A172 (cell line): ENCODE measurements at regions not wholly inside any gene's neighbourhood (a gene's known extent, or its start where the extent isn't known, plus 50 kb on each side); places are given as distances from the start of the nearest gene placed in this dataset.
"Not testable (repeated sequence)": the region's sequence is repeated elsewhere in the genome, so short reads cannot be mapped to it uniquely, and the experiment has no call there.

Source experiments
- DNase-seq: peaks from one replicate; pipeline ENCODE4 v3.0.0-alpha.2; 2015; ENCODE audit warnings: low spot score

DNA sequence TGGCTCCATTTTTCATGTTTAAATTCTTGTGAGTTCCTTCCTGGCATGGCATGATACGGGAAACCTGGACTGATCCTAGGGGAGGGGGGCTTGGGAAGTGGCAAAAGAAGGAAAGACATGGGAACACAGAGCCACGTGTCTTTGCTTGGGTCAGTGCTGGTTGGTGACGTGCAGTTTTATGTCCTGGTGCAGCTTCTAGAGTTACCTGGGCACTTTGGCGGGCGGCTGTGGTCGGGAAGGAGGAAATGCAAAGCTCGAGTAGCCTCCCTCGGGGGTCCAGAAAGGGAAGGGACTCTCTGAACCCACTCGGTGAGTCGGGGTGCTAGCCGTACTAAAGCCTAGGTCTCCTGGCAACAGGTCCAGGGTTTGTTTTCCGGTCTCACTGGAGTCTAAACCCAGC is 94.6 kb downstream of the APOB start:
- DNase-seq = no peak

DNA sequence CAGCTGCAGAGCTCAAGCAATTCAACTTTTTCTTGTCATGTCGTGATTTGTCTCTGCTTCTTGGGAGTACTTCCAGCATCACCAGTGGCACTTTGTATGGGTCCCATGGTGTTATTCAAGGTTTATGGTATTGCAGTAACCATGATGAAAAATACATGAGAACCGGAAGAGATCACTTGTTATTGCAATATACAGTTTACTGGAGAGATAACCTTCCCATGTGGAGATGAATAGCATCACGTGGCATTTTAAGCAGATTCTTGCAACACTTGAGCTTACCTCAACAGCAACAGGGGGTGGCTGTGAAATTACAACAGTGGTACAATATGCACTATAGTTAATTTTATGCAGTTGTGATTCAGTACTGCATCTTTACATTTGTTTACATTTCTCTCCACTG is 97.4 kb downstream of the APOB start:
- DNase-seq = no peak

DNA sequence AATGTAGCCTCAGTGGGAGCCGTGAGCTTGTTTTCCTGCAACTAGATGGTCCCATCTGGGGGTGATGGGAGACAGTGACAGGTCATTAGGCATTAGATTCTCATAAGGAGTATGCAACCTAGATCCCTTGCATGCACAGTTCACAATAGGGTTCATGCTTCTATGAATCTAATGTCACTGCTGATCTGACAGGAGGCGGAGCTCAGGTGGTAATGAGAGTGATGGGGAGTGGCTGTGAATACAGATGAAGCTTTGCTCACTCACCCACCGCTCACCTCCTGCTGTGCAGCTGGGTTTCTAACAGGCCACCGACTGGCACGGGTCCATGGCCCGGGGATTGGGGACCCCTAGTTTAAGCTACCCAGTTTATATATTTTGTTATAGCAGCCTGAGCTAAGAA is 100.2 kb downstream of the APOB start:
- not testable (repeated sequence) for DNase-seq

DNA sequence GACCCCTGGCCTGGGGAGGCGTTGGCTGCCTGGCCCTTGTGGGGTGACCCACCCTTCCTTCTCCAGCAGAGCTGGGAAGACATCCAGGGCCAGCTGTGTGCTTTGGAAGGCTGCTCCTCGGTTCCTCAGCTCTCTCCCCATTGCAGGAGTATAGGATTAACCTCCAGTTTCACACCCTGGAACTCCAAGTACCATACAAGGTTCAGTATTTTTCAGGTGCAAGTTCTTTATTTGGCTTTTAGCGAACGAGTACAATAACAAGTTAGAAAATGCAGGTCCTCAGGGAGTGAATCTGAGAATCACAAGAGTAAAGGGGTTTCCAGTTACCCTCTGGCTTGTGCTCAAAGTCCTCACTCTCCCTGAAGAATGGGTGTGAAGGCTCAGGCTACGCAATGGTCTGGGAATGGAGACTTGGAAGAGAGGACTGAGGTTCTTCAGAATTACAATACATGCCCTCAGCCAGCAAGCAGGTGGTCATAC is 101.2 kb downstream of the APOB start:
- no peak for DNase-seq

DNA sequence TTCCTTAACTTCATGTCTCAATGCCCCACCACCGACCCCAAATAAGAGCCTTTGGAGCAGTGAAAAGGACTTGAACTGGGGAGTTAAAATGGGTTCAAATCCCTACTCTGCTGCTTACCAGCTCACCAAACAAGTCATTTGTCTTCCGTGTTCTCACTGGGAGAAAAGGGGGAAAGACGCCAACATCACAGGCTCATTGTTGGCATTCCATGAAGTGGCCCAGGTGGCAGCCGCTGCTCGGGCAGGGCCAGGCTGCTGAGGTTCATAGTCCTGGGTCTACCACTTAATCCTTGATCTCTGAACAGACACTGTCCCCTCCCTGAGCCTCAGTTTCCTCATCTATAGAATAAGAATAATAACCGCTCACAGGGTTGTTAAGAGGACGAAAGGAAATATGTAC is 103.0 kb downstream of the APOB start:
- DNase-seq = no peak

DNA sequence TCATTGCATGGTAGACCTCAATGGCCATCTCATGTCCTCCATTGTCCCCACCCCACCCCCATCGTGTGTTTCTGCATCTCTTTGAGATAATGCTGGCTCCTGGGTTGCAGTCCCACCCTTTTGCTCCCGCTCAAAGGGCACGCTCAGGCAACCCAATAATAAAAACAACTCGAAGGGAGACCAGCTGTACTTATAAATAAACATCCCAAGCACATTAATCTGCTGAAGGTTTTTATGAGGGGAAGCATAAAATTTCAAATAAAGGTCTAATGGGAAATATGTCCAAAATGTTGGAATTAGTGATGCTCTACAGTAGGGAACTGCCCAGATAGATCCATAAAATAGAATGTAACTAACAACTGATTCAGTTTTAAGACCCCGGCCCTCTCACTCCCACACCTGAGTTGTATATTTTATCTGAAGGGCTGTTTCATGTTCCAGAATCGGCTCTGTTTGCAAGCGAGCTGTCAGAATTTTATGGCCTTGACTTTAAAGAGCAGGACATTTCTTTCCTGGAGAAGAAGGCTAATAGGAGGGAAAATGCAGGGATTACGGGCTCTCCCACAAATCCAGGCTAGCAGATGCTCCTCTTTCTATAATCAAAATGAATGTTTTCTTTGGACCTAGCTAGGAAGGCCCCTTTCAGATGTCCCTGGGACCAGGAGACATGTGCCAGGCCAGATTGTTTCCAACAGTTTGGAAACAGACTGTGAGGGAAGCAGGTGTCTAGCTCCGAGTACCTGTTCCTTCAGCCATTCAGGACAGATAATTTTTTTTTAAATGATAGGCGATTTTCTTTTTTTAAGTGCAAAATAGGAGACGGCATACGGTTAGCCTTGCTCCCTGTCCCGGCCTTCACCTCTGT is 103.7 kb downstream of the APOB start:
- no peak for DNase-seq

DNA sequence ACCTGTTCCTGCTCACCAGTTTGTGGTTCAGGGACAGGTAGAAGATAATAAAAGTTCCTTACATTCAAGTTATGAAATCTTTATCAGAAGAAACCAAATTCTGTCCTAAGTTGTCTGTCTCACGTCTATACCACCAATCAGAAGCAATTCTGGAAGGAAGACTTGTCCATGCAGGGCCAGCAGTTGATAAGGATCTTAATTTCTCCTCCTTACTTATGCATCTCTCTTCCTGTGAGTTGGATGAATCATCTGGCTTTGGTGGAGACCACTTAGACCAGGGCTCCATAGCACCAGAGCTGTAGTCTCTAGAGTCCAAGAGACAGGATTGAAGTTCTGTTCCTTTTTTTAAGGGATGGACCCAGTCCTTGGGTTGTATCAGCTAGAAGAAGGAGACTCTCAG is 106.5 kb downstream of the APOB start:
- no peak for DNase-seq

DNA sequence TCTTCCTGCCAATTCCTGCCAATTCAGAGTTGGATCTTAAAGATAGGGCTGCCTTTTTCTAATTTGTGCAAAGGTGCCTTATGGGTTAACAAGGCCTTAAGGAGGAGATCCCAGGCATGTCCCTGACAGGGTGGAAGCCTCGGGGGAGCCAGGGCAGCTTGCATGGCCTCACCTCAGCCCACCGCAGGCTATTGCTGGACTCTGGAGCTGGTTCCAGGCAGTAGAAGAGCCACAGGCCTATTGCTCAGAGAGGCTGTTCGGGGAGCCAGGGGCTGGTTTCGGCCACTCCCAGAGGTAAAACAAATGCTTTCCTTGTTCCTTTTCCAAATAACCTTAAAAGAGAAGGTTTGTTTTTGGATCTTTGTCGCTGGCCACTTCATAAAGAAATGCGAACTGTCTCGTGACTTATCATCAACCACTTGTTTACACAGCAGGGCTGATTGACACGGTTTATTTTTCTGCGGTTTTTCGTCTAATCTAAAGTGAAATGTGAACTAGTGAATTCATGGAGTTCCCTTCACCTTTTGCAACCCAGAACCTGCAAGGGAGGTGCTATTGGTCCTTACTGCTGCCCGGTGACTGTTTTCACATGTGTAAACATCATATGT is 108.6 kb downstream of the APOB start:
- DNase-seq = no peak

DNA sequence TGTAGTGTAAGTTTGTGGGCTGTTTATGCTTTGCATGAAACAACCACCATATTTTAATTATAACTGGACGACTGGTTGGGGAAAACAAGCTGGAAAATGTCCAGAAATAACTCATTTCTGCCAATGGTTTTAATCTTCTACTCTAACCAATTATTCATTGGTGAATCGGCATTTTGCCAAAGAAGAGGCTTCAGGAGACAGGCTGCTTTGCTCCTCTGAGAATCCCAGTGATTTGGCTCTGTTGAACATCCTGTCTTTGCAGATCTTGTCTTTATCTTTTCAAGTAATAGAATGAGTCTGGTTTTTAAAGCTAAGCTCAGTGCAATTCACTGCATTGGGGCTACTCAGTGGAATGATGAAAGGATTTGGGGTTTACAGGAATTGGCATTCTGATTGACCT is 109.6 kb downstream of the APOB start:
- no peak for DNase-seq

DNA sequence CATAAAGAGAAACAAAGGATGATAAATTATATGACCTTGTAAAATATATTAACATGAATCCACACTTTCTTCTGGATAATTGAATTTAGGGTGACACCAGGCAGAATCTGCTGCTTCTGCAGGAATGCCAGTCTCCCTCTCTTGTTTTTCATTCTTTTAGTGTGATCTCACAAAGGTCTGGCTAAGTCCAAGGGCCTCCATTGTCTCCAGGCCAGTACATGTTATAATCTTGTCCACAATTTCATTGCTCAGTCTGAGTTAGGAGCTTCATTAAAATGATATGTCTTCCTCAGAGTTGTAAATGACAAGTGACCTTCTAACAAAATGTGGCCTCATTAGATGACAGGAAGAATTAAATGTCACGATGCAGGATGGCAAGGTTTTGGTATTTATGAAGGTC is 110.2 kb downstream of the APOB start:
- DNase-seq = no peak

DNA sequence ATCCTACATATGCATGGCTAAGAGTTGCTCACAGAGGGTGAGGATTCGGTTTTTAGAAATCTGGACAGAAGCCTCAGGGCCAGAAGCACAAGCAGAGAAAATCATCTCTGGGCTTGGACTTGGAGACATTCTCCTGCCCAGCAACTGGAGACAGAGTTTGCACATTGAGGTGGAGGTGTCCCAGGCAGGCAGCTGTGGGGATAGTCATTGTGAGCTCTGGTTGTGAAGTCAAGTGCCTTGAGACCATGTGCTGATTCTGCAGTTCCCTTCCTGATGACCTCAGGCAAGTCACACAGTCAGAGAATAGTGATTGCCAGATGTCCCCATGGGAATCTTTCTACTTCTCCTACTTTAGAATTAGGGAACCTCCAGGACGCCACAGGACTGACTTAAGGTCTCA is 108.4 kb upstream of the LDAH start:
- peak; percentile 11 for DNase-seq

DNA sequence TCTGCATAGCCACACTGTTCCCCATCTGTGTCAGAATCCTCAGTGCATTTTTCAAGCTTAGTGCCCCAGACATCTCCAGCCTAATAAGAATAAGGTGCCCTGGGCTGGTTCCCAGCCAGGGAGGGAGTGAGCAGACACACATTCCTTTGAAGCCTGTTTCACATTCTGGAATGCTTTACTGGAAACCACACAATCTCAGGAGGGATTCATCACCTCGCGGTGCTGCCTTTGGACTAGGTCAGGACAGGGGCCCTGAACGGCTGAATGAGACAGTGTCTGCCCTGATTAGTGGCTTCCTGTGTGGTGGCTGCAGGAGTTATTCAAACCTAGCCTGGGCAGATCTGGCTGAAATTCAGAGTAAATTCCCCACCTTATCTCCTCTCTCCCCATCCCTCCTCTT is 108.0 kb upstream of the LDAH start:
- DNase-seq = peak; percentile 81

DNA sequence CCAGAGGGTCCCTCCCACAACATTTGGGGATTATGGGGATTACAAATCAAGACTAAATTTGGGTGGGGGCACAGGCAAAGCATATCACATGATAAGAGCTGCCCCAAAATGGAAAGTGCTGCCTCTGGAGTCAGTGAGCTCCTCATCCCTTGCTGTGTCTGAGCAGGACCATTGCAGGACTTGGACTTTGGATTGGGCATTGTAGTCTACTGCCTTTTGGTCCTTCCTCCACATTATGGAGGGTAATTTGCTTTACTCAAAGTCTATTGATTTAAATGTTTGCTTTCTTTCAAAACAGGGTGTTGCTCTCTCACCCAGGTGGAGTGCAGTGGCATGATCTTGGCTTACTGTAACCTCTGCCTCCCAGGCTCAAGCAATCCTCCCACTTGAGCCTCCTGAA is 106.8 kb upstream of the LDAH start:
- DNase-seq = no peak

DNA sequence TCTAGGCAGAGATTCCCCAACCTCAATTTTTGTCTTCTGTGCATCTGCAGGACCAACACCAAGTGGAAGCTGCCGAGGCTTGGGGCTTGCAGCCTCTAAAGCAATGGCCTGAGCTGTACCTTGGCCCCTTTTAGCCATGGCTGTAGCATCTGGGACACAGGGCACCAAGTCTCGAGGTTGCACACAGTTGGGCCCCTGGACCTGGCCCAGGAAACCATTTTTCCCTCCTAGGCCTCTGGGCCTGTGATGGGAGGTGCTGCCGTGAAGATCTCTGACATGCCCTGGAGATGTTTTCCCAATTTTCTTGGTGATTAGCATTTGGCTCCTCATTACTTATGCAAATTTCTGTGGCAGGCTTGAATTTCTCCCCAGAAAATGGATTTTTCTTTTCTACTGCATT is 105.7 kb upstream of the LDAH start:
- DNase-seq = no peak

DNA sequence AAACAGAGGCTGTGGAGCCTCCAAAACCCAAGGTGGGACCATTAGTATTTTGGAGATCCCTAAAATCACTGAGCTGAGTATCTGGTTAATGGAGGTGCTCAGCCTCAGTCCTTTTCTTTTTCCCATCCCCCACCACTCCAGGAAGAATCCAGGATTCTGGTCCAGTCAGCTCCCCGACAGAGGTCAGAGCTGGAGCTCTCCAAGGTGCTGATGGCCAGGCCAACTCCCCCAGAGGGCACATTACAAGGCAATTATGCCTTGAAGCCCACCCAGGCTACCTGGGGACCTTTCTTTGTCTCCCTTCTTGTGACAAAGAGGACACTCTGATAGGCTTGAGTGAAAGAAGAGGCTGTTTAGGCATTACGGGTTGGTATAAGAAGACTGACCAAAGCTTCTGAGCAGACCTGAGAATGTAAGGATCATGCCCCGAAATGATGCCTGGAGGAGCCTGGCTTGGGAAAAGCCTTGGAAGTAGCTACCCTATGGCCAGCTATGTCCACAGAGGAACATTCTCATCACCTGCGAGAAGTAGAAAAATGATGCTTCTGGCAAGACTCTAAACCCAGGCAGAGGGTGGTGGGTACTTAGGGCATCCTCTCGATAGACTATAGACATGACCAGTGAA is 102.5 kb upstream of the LDAH start:
- DNase-seq = no peak

DNA sequence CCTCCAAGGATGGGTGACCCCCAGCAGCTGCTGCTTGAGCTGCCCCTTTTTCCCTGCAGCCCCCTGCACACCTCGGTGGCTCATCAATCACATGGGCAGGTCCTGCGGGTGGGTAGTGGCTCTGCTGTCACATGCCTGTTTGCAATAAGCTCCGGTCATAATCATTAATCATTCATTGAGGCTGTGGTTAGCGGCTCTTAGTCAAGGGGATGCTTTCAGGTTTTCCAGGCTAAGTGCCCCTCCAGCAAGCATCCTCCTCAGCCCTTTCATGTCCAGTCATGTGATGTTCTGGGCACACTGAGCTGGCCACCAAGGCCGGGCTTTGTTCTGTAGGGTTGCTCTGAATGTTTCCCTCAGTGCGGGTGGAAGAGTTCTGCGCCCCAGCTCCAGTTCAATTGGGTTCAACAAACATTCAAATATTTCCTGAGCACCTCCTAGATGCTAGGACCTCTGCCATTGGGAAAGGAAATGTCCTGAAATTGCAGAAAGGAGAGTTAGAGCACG is 96.4 kb upstream of the LDAH start:
- DNase-seq = no peak

DNA sequence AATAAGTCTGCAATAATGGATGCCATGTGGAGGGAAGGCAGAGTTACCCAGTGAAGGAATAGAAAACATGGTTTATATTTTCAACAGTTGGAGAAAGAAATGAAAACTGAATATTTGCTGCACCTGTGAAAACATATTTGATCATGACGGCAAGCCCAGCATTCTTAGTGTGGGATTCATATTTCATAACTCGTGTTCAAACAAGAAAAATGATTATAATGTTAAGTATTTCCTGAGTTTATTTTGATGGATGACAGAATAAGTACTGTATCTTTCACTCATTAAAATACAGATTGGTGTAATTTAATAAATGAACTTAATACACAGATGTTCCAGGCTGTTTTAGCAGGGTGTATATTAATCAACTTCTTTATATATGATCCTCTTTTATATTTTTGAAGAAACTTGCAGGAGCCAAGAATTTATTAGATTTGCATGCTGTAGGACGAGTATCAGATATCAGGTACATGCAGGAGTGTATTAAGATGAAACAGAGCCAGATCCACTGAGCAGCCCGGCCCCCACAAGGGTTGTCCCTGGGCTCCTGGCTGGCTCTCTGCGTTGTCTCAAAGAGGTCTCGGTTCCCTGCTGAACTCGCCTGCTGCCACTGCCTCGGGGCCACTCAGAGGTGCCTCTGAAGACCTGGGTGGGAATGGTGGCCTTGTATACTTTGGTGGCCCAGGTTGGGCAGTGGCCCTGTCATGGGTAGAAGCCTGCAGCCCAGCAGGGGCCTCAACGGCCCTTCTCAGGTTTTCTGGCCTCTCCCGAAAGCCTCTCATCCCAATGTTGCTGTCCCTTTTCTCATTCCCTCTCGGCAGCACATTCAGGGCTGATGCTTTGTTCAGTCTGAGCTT is 95.0 kb upstream of the LDAH start:
- DNase-seq = no peak

DNA sequence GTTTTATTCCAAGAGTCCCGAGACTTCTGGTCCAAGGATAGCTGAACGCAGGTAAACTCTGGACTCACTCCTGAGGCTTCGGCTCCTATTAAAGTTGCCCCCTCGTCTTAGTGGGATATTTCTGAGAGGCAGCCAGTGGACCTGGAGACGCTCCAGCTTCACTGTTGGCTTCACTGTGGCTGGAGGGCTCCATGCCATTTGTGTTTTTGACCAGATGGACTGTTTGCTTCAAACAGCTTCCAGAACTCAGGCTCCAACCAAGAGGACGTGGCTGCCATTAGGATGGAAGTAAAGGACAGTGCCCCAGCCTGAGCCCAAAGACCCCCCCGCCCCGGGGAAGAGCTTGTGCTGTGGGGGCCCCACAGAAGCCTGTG is 94.4 kb upstream of the LDAH start:
- DNase-seq = no peak

DNA sequence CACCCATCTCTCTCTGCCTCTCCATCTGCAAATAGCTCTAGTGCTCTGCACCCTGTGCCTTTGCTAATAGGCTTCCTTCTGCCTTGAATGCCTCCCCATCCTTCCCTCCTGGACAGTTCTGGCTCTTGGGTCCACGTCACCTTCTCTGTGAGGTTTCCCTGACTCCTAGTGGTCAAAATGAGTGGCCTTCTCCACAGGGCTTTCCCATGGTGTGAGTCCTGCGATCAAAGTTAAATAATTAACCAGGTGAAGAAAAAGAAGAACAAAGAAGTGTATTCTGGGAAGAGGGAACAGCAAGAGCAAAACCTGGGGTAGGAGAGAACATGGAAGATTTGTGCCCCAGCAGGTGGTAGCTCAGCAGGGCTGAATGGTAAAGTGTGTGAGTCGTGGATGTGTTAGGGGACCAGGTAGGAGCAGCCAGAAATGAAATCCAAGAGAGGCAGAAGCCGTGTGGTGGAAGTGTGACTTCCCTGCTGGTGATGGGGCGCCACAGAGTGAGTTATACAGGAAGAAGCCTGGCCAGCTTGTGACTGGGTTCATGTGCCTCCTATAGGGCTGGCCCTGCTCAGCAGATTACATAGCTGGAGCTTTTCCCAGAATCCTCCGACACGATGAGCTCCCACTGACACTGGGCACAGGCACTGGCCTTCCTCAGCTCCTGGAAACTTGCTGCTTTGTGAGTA is 93.8 kb upstream of the LDAH start:
- DNase-seq = no peak

DNA sequence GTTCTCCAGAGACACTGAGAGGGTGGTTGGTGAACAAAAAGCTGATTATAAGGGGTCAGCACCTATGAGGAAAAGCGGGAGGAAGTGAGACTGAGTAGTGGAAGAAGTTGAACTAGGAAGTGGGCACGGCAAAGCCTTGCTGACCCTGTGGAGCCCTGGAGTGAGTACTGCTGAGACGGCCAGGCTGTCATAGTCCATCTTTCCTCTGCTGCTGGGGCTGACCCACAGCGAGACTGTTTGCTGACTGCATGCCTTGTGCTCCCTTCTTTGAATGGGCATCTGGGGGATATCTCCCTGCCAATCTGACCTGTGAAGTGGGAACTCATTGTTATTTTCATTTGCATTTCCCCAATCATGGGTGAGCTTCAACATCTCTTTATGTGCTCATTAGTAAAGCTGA is 92.4 kb upstream of the LDAH start:
- DNase-seq = no peak

DNA sequence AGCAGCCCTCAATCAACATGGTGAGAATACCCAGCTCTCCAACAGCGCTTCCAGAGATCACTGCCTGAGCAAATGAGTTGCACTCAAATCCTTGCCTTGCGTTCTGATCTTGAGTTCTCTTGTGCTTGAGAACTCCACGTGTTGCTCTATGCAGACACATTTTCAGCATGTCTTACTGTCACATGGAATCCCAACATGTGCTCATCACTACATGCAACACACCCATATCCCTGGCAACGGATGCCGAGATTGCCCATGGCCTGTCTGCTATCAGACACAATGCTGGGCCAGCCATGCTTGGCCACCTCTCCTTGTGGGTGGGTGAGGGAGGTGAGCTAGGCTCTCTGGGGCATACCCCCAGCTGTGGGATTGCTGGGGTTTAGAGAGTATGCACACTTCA is 91.9 kb upstream of the LDAH start:
- no peak for DNase-seq
